ENCODE measurements at regions not wholly inside any gene's neighbourhood (a gene's known extent, or its start where the extent isn't known, plus 50 kb on each side); places are given as distances from the start of the nearest gene placed in this dataset.

DNA sequence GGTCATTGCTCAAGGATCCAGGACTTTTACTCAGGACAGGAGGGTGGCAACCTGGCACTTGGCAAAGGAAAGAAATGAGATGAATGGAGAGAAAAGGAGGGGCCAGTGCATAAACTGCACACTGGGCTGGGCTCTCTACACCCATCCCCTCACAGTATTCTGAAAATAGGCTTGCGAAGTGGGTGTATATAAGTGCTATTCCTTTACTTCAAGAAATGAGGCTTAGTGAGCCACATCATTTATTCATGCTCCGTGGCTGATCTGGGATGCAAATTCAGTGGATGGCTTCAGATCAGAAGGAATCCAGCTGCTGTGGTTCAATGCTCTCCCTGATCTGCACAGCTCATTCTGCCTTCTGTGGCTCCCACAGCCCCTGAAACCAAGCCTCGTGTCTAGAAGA is 297.7 kb downstream of the UQCRFS1 start:
- TF ChIP-seq, protein P1, sequence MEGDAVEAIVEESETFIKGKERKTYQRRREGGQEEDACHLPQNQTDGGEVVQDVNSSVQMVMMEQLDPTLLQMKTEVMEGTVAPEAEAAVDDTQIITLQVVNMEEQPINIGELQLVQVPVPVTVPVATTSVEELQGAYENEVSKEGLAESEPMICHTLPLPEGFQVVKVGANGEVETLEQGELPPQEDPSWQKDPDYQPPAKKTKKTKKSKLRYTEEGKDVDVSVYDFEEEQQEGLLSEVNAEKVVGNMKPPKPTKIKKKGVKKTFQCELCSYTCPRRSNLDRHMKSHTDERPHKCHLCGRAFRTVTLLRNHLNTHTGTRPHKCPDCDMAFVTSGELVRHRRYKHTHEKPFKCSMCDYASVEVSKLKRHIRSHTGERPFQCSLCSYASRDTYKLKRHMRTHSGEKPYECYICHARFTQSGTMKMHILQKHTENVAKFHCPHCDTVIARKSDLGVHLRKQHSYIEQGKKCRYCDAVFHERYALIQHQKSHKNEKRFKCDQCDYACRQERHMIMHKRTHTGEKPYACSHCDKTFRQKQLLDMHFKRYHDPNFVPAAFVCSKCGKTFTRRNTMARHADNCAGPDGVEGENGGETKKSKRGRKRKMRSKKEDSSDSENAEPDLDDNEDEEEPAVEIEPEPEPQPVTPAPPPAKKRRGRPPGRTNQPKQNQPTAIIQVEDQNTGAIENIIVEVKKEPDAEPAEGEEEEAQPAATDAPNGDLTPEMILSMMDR (conservative IDR thresholded peaks at IDR 0.05 in 1 of 2, IDR thresholded peaks at IDR 0.05 in 1 of 2; ENCODE audit: extremely low read depth in 1 of 2, insufficient read depth in 1 of 2, low read depth in 1 of 2, low read length in 2 of 2), result no peak
- no peak for TF ChIP-seq EZH2 (IDR thresholded peaks at IDR 0.05; ENCODE audit: borderline replicate concordance, low read length)

Measured in mammary epithelial cell (primary cell).